ENCODE measurements at regions not wholly inside any gene's neighbourhood (a gene's known extent, or its start where the extent isn't known, plus 50 kb on each side); places are given as distances from the start of the nearest gene placed in this dataset.

DNA sequence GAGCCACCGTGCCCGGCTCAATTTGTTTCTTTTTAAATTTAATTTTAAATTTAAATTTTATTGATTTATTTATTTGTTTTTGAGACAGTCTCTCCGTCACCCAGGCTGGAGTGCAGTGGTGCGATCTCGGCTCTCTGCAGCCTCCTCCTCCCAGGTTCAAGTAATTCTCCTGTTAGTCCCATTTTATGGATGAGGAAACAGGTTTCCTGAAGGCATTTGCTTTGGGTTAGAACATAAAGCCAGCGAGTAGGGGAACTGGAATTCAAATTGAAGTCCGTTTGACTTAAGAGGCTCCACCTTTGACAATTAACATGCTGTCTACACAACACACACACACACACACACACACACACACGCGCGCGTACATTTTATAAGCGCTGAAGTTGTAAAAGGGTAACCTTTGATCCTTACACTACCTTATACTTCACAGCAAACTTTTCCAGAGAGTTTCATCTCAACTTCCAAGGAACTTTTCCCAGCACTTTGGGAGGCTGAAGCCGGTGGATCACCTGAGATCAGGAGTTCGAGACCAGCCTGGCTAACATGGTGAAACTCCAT is 232.0 kb downstream of the BCAS1 start:
- Histone ChIP-seq H3K4me3 (ENCODE audit: low read length in 2 of 2) (no peak overlapping the region), H3K27ac (ENCODE audit: low read depth in 2 of 2, low read length in 2 of 2) (peak overlapping the region; percentile 75 to 86), H3K4me1 (ENCODE audit: control insufficient read depth in 2 of 2, insufficient read depth in 2 of 2, low read length in 2 of 2) (peaks cover 19 to 24% of the 10 kb centered on the region in 2 donors), H3K36me3 (ENCODE audit: control insufficient read depth in 2 of 2, insufficient read depth in 2 of 2, low read length in 2 of 2) (no peaks in the 10 kb centered on the region), H3K27me3 (ENCODE audit: control insufficient read depth in 2 of 2, insufficient read depth in 2 of 2, low read length in 2 of 2) (no peaks in the 10 kb centered on the region), H3K9me3 (ENCODE audit: control insufficient read depth in 2 of 2, low read length in 2 of 2) (no peaks in the 10 kb centered on the region), H3K9ac (ENCODE audit: low read depth in 1 of 2, low read length in 2 of 2) (peak overlapping the region in 1 of 2 donors; percentile 25)

DNA sequence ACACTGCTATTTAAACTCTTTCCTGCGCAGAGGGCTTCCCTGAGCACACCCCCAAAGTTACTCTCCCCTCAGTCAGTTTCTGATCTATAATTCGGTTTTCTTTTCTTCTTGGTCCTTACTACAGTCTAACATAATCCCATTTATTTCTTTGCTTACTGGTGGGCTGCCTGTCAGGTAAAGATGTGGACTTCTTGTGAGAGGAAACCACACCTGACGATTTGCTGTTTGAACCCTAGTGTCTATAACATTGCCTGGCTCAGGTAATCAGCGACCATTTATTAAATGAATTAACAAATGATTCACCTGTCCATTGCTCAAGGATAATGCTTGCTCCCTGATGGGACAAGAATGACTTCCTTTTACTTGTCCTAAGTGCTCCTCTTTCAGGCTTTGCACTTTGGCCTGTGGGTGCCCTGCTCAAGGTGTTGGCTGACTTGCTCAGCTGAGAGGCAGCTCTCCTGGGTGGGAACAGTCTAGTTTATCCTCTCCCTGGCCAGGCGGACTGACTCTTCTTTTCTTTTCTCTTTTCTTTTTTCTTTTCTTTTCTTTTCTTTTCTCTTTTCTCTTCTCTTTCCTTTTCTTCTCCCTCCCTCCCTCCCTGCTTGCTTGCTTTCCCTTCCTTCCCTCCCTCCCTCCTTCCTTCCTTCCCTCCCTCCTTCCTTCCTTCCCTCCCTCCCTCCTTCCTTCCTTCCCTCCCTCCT is 233.1 kb downstream of the BCAS1 start:
- Histone ChIP-seq H3K27ac (ENCODE audit: low read depth in 2 of 2, low read length in 2 of 2) (peak overlapping the region; percentile 24 to 68), H3K9ac (ENCODE audit: low read depth in 1 of 2, low read length in 2 of 2) (no peak overlapping the region), H3K36me3 (ENCODE audit: control insufficient read depth in 2 of 2, insufficient read depth in 2 of 2, low read length in 2 of 2) (no peaks in the 10 kb centered on the region)

DNA sequence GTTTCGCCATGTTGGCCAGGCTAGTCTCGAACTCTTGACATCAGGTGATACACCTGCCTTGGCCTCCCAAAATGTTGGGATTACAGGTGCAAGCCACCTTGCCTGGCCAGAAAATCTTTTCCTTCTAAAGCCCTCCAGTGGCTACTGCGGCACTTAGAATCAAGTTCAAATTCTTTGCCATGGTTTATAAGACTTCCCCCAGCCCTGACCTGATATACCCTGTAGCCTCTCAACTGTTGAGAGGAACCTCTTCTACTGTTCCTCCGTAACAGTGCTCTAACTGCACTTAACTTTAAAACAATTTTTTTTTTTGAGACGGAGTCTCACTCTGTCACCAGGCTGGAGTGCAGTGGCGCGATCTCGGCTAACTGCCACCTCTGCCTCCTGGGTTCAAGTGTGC is 235.6 kb downstream of the BCAS1 start:
- Histone ChIP-seq H3K36me3 (ENCODE audit: control insufficient read depth in 2 of 2, insufficient read depth in 2 of 2, low read length in 2 of 2) (no peaks in the 10 kb centered on the region), H3K4me1 (ENCODE audit: control insufficient read depth in 2 of 2, insufficient read depth in 2 of 2, low read length in 2 of 2) (peaks cover 12 to 21% of the 10 kb centered on the region in 2 donors), H3K9me3 (ENCODE audit: control insufficient read depth in 2 of 2, low read length in 2 of 2) (no peaks in the 10 kb centered on the region), H3K27me3 (ENCODE audit: control insufficient read depth in 2 of 2, insufficient read depth in 2 of 2, low read length in 2 of 2) (no peaks in the 10 kb centered on the region), H3K9ac (ENCODE audit: low read depth in 1 of 2, low read length in 2 of 2) (no peak overlapping the region), H3K27ac (ENCODE audit: low read depth in 2 of 2, low read length in 2 of 2) (peak overlapping the region in 1 of 2 donors; percentile 16), H3K4me3 (ENCODE audit: low read length in 2 of 2) (no peak overlapping the region)

More for the DNA sequence above, 233.1 kb downstream of the BCAS1 start:
- H3K4me3 ChIP-seq (ENCODE audit: low read length in 2 of 2) = no peak overlapping the region
- H3K4me1 ChIP-seq (ENCODE audit: control insufficient read depth in 2 of 2, insufficient read depth in 2 of 2, low read length in 2 of 2) = peaks cover 12 to 19% of the 10 kb centered on the region in 2 donors
- no peaks in the 10 kb centered on the region for H3K9me3 ChIP-seq (ENCODE audit: control insufficient read depth in 2 of 2, low read length in 2 of 2)
- H3K27me3 ChIP-seq (ENCODE audit: control insufficient read depth in 2 of 2, insufficient read depth in 2 of 2, low read length in 2 of 2) = no peaks in the 10 kb centered on the region

- no peak overlapping the region for H3K9ac ChIP-seq (ENCODE audit: low read depth in 1 of 2, low read length in 2 of 2)
- no peak overlapping the region for H3K4me3 ChIP-seq (ENCODE audit: low read length in 2 of 2)
- H3K27ac ChIP-seq (ENCODE audit: low read depth in 2 of 2, low read length in 2 of 2) = no peak overlapping the region
- H3K27me3 ChIP-seq (ENCODE audit: control insufficient read depth in 2 of 2, insufficient read depth in 2 of 2, low read length in 2 of 2) = no peaks in the 10 kb centered on the region
- no peaks in the 10 kb centered on the region for H3K36me3 ChIP-seq (ENCODE audit: control insufficient read depth in 2 of 2, insufficient read depth in 2 of 2, low read length in 2 of 2)
- H3K9me3 ChIP-seq (ENCODE audit: control insufficient read depth in 2 of 2, low read length in 2 of 2) = no peaks in the 10 kb centered on the region
- peaks cover 13 to 22% of the 10 kb centered on the region in 2 donors for H3K4me1 ChIP-seq (ENCODE audit: control insufficient read depth in 2 of 2, insufficient read depth in 2 of 2, low read length in 2 of 2)
Observed at GRCh38 chr20:53834062-53834442, 236.3 kb downstream of the BCAS1 start.

- H3K4me3 ChIP-seq (ENCODE audit: low read length in 2 of 2) = no peak overlapping the region
- no peak overlapping the region for H3K9ac ChIP-seq (ENCODE audit: low read depth in 1 of 2, low read length in 2 of 2)
- H3K27me3 ChIP-seq (ENCODE audit: control insufficient read depth in 2 of 2, insufficient read depth in 2 of 2, low read length in 2 of 2) = no peaks in the 10 kb centered on the region
- H3K27ac ChIP-seq (ENCODE audit: low read depth in 2 of 2, low read length in 2 of 2) = no peak overlapping the region
- peaks cover 17 to 26% of the 10 kb centered on the region in 2 donors for H3K4me1 ChIP-seq (ENCODE audit: control insufficient read depth in 2 of 2, insufficient read depth in 2 of 2, low read length in 2 of 2)
- H3K36me3 ChIP-seq (ENCODE audit: control insufficient read depth in 2 of 2, insufficient read depth in 2 of 2, low read length in 2 of 2) = no peaks in the 10 kb centered on the region
- H3K9me3 ChIP-seq (ENCODE audit: control insufficient read depth in 2 of 2, low read length in 2 of 2) = no peaks in the 10 kb centered on the region
Observed at GRCh38 chr20:53833333-53834061, 236.9 kb downstream of the BCAS1 start.

DNA sequence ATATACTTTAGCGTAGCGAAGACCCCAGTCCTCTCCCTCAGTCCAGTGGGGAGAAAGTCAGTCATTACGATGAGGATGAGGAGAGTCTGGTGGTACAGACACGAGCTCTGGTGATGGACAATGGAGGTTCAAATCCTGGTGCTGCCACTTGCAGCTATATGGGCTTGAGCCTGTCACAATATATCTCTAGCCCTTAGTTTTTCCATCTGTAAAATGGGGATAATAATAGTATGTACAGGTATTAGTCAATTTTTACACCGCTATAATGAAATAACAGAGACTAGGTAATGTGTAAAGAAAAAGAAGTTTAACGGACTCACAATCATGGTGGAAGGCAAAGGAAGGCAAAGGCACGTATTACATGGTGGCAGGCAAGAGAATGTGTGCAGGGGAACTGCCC is 237.9 kb downstream of the BCAS1 start:
- Histone ChIP-seq H3K36me3 (ENCODE audit: control insufficient read depth in 2 of 2, insufficient read depth in 2 of 2, low read length in 2 of 2) (no peaks in the 10 kb centered on the region), H3K9me3 (ENCODE audit: control insufficient read depth in 2 of 2, low read length in 2 of 2) (no peaks in the 10 kb centered on the region), H3K27ac (ENCODE audit: low read depth in 2 of 2, low read length in 2 of 2) (no peak overlapping the region), H3K27me3 (ENCODE audit: control insufficient read depth in 2 of 2, insufficient read depth in 2 of 2, low read length in 2 of 2) (no peaks in the 10 kb centered on the region), H3K4me3 (ENCODE audit: low read length in 2 of 2) (no peak overlapping the region), H3K9ac (ENCODE audit: low read depth in 1 of 2, low read length in 2 of 2) (no peak overlapping the region), H3K4me1 (ENCODE audit: control insufficient read depth in 2 of 2, insufficient read depth in 2 of 2, low read length in 2 of 2) (peaks cover 23 to 24% of the 10 kb centered on the region in 2 donors)

DNA sequence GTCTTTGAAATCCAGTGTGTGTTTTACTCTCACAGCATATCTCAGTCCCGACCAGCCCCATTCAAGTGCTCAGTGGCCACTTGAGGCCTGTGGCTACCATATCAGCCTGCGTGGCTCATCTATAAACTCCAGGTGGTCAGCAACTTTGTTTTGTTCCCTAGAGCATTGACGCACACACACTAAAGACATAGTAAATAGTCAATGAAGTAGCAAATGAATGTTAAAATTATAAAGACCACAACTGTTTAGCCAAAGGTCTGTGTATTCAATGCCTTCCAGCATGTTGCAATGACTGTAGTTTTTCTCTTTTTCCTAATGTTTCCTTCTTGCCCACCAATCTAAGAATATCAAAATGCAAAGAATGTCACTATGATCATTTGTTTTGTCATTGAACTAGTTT is 238.2 kb upstream of the ZNF217 start:
- H3K36me3 ChIP-seq (ENCODE audit: control insufficient read depth in 2 of 2, insufficient read depth in 2 of 2, low read length in 2 of 2) = no peaks in the 10 kb centered on the region
- H3K27me3 ChIP-seq (ENCODE audit: control insufficient read depth in 2 of 2, insufficient read depth in 2 of 2, low read length in 2 of 2) = no peaks in the 10 kb centered on the region
- H3K27ac ChIP-seq (ENCODE audit: low read depth in 2 of 2, low read length in 2 of 2) = no peak overlapping the region
- H3K9ac ChIP-seq (ENCODE audit: low read depth in 1 of 2, low read length in 2 of 2) = no peak overlapping the region
- H3K4me3 ChIP-seq (ENCODE audit: low read length in 2 of 2) = no peak overlapping the region
- H3K4me1 ChIP-seq (ENCODE audit: control insufficient read depth in 2 of 2, insufficient read depth in 2 of 2, low read length in 2 of 2) = peaks cover 20 to 23% of the 10 kb centered on the region in 2 donors
- no peaks in the 10 kb centered on the region for H3K9me3 ChIP-seq (ENCODE audit: control insufficient read depth in 2 of 2, low read length in 2 of 2)

DNA sequence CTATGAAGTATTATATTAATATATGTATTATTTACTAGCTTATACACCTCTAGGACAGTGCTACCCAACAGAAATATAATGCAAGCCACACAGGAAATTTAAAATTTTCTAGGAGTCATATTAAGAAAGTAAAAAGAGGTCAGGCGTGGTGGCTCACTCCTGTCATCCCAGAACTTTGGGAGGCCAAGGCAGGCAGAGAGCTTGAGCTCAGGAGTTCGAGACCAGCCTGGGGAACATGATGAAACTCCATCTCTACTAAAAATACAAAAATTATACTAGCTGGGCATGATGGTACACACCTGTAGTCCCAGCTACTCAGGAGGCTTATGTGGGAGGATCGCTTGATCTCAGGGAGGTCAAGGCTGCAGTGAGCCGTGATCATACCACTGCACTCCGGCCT is 237.6 kb upstream of the ZNF217 start:
- H3K9me3 ChIP-seq (ENCODE audit: control insufficient read depth in 2 of 2, low read length in 2 of 2) = no peaks in the 10 kb centered on the region
- H3K9ac ChIP-seq (ENCODE audit: low read depth in 1 of 2, low read length in 2 of 2) = no peak overlapping the region
- H3K36me3 ChIP-seq (ENCODE audit: control insufficient read depth in 2 of 2, insufficient read depth in 2 of 2, low read length in 2 of 2) = no peaks in the 10 kb centered on the region
- no peaks in the 10 kb centered on the region for H3K27me3 ChIP-seq (ENCODE audit: control insufficient read depth in 2 of 2, insufficient read depth in 2 of 2, low read length in 2 of 2)
- H3K27ac ChIP-seq (ENCODE audit: low read depth in 2 of 2, low read length in 2 of 2) = no peak overlapping the region
- peaks cover 19 to 22% of the 10 kb centered on the region in 2 donors for H3K4me1 ChIP-seq (ENCODE audit: control insufficient read depth in 2 of 2, insufficient read depth in 2 of 2, low read length in 2 of 2)
- no peak overlapping the region for H3K4me3 ChIP-seq (ENCODE audit: low read length in 2 of 2)

GRCh38 chr20:53829724-53830521 is 236.3 kb upstream of the ZNF217 start:
- Histone ChIP-seq H3K27ac (ENCODE audit: low read depth in 2 of 2, low read length in 2 of 2) (peak overlapping the region; percentile 82 to 87), H3K9me3 (ENCODE audit: control insufficient read depth in 2 of 2, low read length in 2 of 2) (no peaks in the 10 kb centered on the region), H3K4me3 (ENCODE audit: low read length in 2 of 2) (peak overlapping the region; percentile 51 to 66), H3K9ac (ENCODE audit: low read depth in 1 of 2, low read length in 2 of 2) (peak overlapping the region; percentile 7 to 57), H3K27me3 (ENCODE audit: control insufficient read depth in 2 of 2, insufficient read depth in 2 of 2, low read length in 2 of 2) (no peaks in the 10 kb centered on the region), H3K4me1 (ENCODE audit: control insufficient read depth in 2 of 2, insufficient read depth in 2 of 2, low read length in 2 of 2) (peaks cover 19 to 22% of the 10 kb centered on the region in 2 donors), H3K36me3 (ENCODE audit: control insufficient read depth in 2 of 2, insufficient read depth in 2 of 2, low read length in 2 of 2) (no peaks in the 10 kb centered on the region)
